ENCODE measurements at regions not wholly inside any gene's neighbourhood (a gene's known extent, or its start where the extent isn't known, plus 50 kb on each side); places are given as distances from the start of the nearest gene placed in this dataset.

- no peak overlapping the region for H3K18ac ChIP-seq (ENCODE audit: extremely low read depth, low read length)
- no peak overlapping the region for H2BK15ac ChIP-seq (ENCODE audit: low read length)
- no peak overlapping the region for H2BK12ac ChIP-seq (ENCODE audit: low read depth, low read length)
- H3K36me3 ChIP-seq (ENCODE audit: control insufficient read depth in 2 of 4, insufficient read depth in 4 of 4, low read length in 3 of 4): no peaks in the 10 kb centered on the region
- H3K79me2 ChIP-seq (ENCODE audit: control insufficient read depth in 1 of 2, insufficient read depth in 2 of 2, low read length in 2 of 2): no peaks in the 10 kb centered on the region
- 100% methylated on average over 2 of the region's 2 CpGs; no CpG with 5 or more reads in 1 of the 2 experiments for WGBS, 2 experiments (ENCODE audit: extremely low coverage in 1 of 2, insufficient coverage in 1 of 2, insufficient read length in 1 of 2, insufficient replicate concordance in 2 of 2, low coverage in 1 of 2, low lambda C conversion rate in 2 of 2, missing lambda C conversion rate in 1 of 2)
- FAIRE-seq: no peak
- no peak overlapping the region for H2BK5ac ChIP-seq (ENCODE audit: low read depth, low read length)
- POLR2A ChIA-PET (ENCODE audit: partially characterized antibody): no interaction called here
- H2AFZ ChIP-seq (ENCODE audit: low read length): no peak overlapping the region
- H3K23me2 ChIP-seq (ENCODE audit: low read depth, low read length): no peaks in the 10 kb centered on the region
- H3K4me2 ChIP-seq (ENCODE audit: insufficient read depth in 1 of 2, low read depth in 2 of 2, low read length in 2 of 2): no peak overlapping the region
- H3K27me3 ChIP-seq (replicated peaks in 1 of 4; ENCODE audit: control insufficient read depth in 3 of 4, extremely low read depth in 1 of 4, insufficient read depth in 3 of 4, low read length in 3 of 4): no peaks in the 10 kb centered on the region
- H3K14ac ChIP-seq (ENCODE audit: insufficient read length): no peak overlapping the region
- no peak overlapping the region for H3K9ac ChIP-seq (replicated peaks in 1 of 4; ENCODE audit: extremely low read depth in 1 of 4, low read depth in 3 of 4, low read length in 3 of 4)
- no peak overlapping the region for H4K8ac ChIP-seq (ENCODE audit: extremely low read depth, insufficient read depth, low read length)
- H3K79me1 ChIP-seq (ENCODE audit: low read depth, low read length): no peaks in the 10 kb centered on the region
- H4K5ac ChIP-seq (ENCODE audit: insufficient read length, low read depth, low read length): no peak overlapping the region
- no peaks in the 10 kb centered on the region for H4K20me1 ChIP-seq (replicated peaks in 1 of 2; ENCODE audit: control insufficient read depth in 1 of 2, insufficient read depth in 2 of 2, low read length in 2 of 2)
- H3K4ac ChIP-seq (replicated peaks; ENCODE audit: insufficient read length, low read depth, low read length): no peak overlapping the region
- no peak overlapping the region for H2BK20ac ChIP-seq (ENCODE audit: low read length)
- no peak overlapping the region for H2AK5ac ChIP-seq (ENCODE audit: low read depth, low read length)
- CTCF ChIA-PET (ENCODE audit: partially characterized antibody): interaction anchor here (1.5 to 4.1 kb wide), 4 partner anchors 8 to 16 kb away, joined by 3 to 18 read pairs (median 6); no protein-coding TSS in a partner anchor
- TF ChIP-seq GABPA (IDR thresholded peaks at IDR 0.05; ENCODE audit: borderline replicate concordance, insufficient read depth, low read length): no peak
- no peak for TF ChIP-seq TBP (IDR thresholded peaks at IDR 0.05; ENCODE audit: low read depth, low read length)
- no peak for TF ChIP-seq KDM1A (IDR thresholded peaks at IDR 0.05; ENCODE audit: borderline replicate concordance, low read length)
- TF ChIP-seq RXRA (IDR thresholded peaks at IDR 0.05; ENCODE audit: insufficient read depth, low read depth, low read length): no peak
- TF ChIP-seq RNF2 (IDR thresholded peaks at IDR 0.05; ENCODE audit: borderline replicate concordance, low read depth, low read length, missing control alignments, poor library complexity, severe bottlenecking): no peak
- no peak overlapping the region for H4K91ac ChIP-seq (replicated peaks; ENCODE audit: insufficient read length, low read length)
- H3K4me3 ChIP-seq (ENCODE audit: extremely low read depth in 1 of 4, insufficient read depth in 2 of 4, low read depth in 3 of 4, low read length in 4 of 4): no peak overlapping the region
- H3K23ac ChIP-seq (ENCODE audit: insufficient read length): no peak overlapping the region
- H3K4me1 ChIP-seq (replicated peaks in 1 of 4; ENCODE audit: control insufficient read depth in 3 of 4, insufficient read depth in 4 of 4, low read length in 3 of 4): no peaks in the 10 kb centered on the region
- H3K56ac ChIP-seq (replicated peaks; ENCODE audit: insufficient read length, low read depth, low read length): no peak overlapping the region
- DNase-seq (ENCODE audit: low read depth in 1 of 2, low spot score in 2 of 2): no peak
- no peak overlapping the region for H2BK120ac ChIP-seq (replicated peaks; ENCODE audit: low read depth, low read length)
- no peak overlapping the region for H3K27ac ChIP-seq (ENCODE audit: low read depth, low read length)
- no peaks in the 10 kb centered on the region for H3K9me3 ChIP-seq (ENCODE audit: insufficient read depth in 2 of 2, low read depth in 1 of 2, low read length in 1 of 2)
Measured at GRCh38 chr5:38657020-38657419, 100.6 kb upstream of the LIFR start.

All from H1 (cell line).